IPS-18a (cell line): ENCODE measurements at regions not wholly inside any gene's neighbourhood (a gene's known extent, or its start where the extent isn't known, plus 50 kb on each side); places are given as distances from the start of the nearest gene placed in this dataset.

Experiments used
- H3K27ac ChIP-seq: one replicate; pipeline ENCODE4 v1.5.1; 2013; ENCODE audit warnings: low read length
- H3K27me3 ChIP-seq: one replicate; pipeline ENCODE4 v1.6.1; 2013; ENCODE audit warnings: mild to moderate bottlenecking, low read length; ENCODE audit not compliant: control insufficient read depth, insufficient read depth
- H3K36me3 ChIP-seq: one replicate; pipeline ENCODE4 v1.6.1; 2013; ENCODE audit warnings: low read depth, low read length; ENCODE audit not compliant: control insufficient read depth
- H3K4me1 ChIP-seq: one replicate; pipeline ENCODE4 v1.6.1; 2013; ENCODE audit warnings: low read depth, low read length; ENCODE audit not compliant: control insufficient read depth
- H3K4me3 ChIP-seq: one replicate; pipeline ENCODE4 v1.5.1; 2013; ENCODE audit warnings: low read length
- H3K9ac ChIP-seq: one replicate; pipeline ENCODE4 v1.6.1; 2013; ENCODE audit warnings: mild to moderate bottlenecking, low read length, moderate library complexity
- H3K9me3 ChIP-seq: one replicate; pipeline ENCODE4 v1.6.1; 2013; ENCODE audit warnings: low read depth, low read length; ENCODE audit not compliant: control insufficient read depth

GRCh38 chr14:81936348-81936747 lies 402.7 kb upstream of the SEL1L start:
- no peak overlapping the region for H3K27ac ChIP-seq
- peaks cover 9% of the 10 kb centered on the region for H3K4me1 ChIP-seq
- H3K9ac ChIP-seq = no peak overlapping the region
- no peaks in the 10 kb centered on the region for H3K27me3 ChIP-seq
- no peak overlapping the region for H3K4me3 ChIP-seq
- no peaks in the 10 kb centered on the region for H3K9me3 ChIP-seq
- H3K36me3 ChIP-seq = no peaks in the 10 kb centered on the region

DNA sequence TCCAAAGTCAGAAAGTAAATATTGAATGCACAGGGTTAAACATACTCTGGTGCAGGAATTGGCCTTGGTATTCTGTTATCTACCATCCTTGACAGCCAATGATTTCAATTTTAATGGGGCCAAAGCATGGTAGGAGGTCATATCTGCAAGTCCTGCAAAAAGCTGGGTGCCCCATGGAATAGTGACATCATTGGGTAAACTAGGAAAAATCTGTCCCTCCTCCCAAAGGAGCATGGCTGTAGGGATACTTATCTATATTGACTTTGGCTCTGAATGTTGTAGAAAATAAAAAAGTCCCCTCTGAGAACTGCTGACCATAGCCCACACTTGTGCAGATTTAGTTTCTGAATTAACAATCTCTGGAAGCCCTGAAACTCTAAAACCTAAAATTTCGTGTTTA lies 403.2 kb upstream of the SEL1L start:
- no peak overlapping the region for H3K4me3 ChIP-seq
- H3K9ac ChIP-seq = no peak overlapping the region
- no peaks in the 10 kb centered on the region for H3K27me3 ChIP-seq
- peaks cover 9% of the 10 kb centered on the region for H3K4me1 ChIP-seq
- no peaks in the 10 kb centered on the region for H3K36me3 ChIP-seq
- no peak overlapping the region for H3K27ac ChIP-seq
- H3K9me3 ChIP-seq = no peaks in the 10 kb centered on the region

GRCh38 chr14:81938341-81938740 lies 404.7 kb upstream of the SEL1L start:
- H3K9me3 ChIP-seq = no peaks in the 10 kb centered on the region
- no peak overlapping the region for H3K9ac ChIP-seq
- H3K4me1 ChIP-seq = peaks cover 9% of the 10 kb centered on the region
- no peak overlapping the region for H3K27ac ChIP-seq
- no peaks in the 10 kb centered on the region for H3K27me3 ChIP-seq
- no peak overlapping the region for H3K4me3 ChIP-seq
- H3K36me3 ChIP-seq = no peaks in the 10 kb centered on the region

DNA sequence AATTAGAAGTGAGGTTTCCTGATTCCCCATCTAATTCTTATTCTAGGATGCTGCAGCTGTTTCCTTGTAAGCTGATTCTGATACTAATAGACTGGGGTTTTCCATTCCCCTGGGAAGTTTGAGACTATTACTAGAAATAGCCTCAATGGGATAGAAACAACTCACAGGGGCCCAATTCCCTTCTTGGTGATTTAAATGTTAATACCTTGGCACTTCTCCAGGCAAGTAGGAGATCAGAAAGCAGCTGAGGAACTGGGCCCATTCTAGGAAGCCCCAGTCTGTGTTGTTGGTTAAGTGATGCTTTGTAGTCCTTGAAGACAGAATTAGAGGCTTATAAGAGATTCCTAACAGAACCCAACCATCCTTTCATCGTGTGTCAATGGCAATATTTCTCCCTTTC lies 407.0 kb upstream of the SEL1L start:
- Histone ChIP-seq H3K9ac (no peak overlapping the region), H3K27me3 (no peaks in the 10 kb centered on the region), H3K9me3 (no peaks in the 10 kb centered on the region), H3K36me3 (no peaks in the 10 kb centered on the region), H3K4me3 (no peak overlapping the region), H3K27ac (no peak overlapping the region), H3K4me1 (peaks cover 9% of the 10 kb centered on the region)

- Histone ChIP-seq H3K9ac (no peak overlapping the region), H3K9me3 (no peaks in the 10 kb centered on the region), H3K4me3 (no peak overlapping the region), H3K36me3 (no peaks in the 10 kb centered on the region), H3K4me1 (peaks cover 12% of the 10 kb centered on the region), H3K27me3 (no peaks in the 10 kb centered on the region), H3K27ac (no peak overlapping the region)
Observed at GRCh38 chr14:81942071-81942470, 408.4 kb upstream of the SEL1L start.

GRCh38 chr14:81946375-81946774 lies 412.7 kb upstream of the SEL1L start:
- Histone ChIP-seq H3K9me3 (no peaks in the 10 kb centered on the region), H3K4me3 (no peak overlapping the region), H3K27ac (no peak overlapping the region), H3K36me3 (no peaks in the 10 kb centered on the region), H3K9ac (no peak overlapping the region), H3K4me1 (peaks cover 2% of the 10 kb centered on the region), H3K27me3 (no peaks in the 10 kb centered on the region)

- no peak overlapping the region for H3K4me3 ChIP-seq
- H3K27ac ChIP-seq = no peak overlapping the region
- H3K9me3 ChIP-seq = no peaks in the 10 kb centered on the region
- H3K4me1 ChIP-seq = peaks cover 2% of the 10 kb centered on the region
- no peaks in the 10 kb centered on the region for H3K27me3 ChIP-seq
- H3K9ac ChIP-seq = no peak overlapping the region
- H3K36me3 ChIP-seq = no peaks in the 10 kb centered on the region
Observed at GRCh38 chr14:81946834-81947798, 413.5 kb upstream of the SEL1L start.

DNA sequence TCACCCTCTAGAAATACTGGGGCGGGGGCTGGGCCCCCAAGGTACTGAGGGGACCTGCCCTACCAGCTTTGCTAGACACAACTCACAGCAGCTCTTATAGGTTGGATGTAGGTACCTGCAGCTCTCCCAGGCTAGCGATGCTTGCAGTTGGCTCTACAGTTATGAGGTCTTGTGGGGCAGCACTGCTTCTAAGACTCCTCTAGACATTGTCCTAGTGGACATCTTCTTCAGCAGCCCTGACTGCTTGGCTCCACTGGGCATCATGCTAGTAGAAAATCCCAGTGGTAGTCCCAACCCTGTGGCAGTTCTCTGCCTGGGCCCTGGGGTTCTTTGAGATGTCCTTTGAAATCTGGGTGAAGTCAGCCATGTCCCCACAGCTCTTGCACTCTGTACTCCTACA lies 419.3 kb upstream of the SEL1L start:
- no peak overlapping the region for H3K4me3 ChIP-seq
- no peaks in the 10 kb centered on the region for H3K9me3 ChIP-seq
- no peaks in the 10 kb centered on the region for H3K4me1 ChIP-seq
- H3K9ac ChIP-seq = no peak overlapping the region
- no peaks in the 10 kb centered on the region for H3K36me3 ChIP-seq
- H3K27ac ChIP-seq = no peak overlapping the region
- no peaks in the 10 kb centered on the region for H3K27me3 ChIP-seq

- Histone ChIP-seq H3K9me3 (no peaks in the 10 kb centered on the region), H3K4me1 (no peaks in the 10 kb centered on the region), H3K4me3 (no peak overlapping the region), H3K27ac (no peak overlapping the region), H3K36me3 (no peaks in the 10 kb centered on the region), H3K27me3 (no peaks in the 10 kb centered on the region), H3K9ac (no peak overlapping the region)
Observed at GRCh38 chr14:81953419-81953818, 419.8 kb upstream of the SEL1L start.

DNA sequence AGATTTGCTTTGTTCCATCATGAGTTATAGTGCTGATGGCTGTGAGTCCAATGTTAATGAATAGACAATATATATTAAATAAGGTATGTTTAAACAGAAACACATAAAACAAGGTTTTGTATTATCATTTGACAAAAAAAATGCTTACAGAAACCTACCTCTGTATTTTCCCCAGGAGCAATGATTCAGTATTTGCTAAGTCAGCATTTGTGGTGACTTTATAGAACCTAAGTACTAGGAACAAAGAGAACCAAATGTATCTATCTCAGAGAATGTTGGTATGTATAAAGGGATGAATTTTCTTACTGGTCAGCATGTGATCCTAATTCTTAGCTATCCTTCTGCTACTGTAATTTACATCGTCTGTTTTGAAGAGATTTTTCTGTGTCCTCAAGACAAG lies 421.5 kb upstream of the SEL1L start:
- Histone ChIP-seq H3K9ac (no peak overlapping the region), H3K36me3 (no peaks in the 10 kb centered on the region), H3K9me3 (no peaks in the 10 kb centered on the region), H3K4me1 (no peaks in the 10 kb centered on the region), H3K27me3 (no peaks in the 10 kb centered on the region), H3K4me3 (no peak overlapping the region), H3K27ac (no peak overlapping the region)

DNA sequence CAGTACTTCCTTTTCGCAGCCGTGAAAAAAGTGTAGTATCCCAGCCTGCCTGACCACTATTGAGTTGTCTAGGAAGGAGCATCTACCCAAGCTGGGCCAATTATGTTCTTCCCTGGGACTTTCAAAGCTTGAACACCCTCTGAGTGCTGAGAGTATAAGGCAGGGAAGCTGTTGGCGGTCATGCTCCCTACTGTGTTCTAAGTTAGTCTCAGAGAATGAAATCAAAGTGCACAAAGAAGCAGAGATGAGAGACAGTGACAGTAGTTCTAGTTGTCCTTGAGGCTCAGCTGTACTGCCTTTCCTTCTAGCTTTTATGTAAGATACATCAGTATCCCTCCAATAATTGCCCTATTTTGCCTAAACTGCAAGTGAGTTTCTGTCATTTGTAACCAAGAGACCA lies 427.1 kb upstream of the SEL1L start:
- Histone ChIP-seq H3K27me3 (no peaks in the 10 kb centered on the region), H3K4me1 (no peaks in the 10 kb centered on the region)

GRCh38 chr14:81963846-81964245 lies 430.2 kb upstream of the SEL1L start:
- Histone ChIP-seq H3K4me1 (no peaks in the 10 kb centered on the region), H3K4me3 (no peak overlapping the region), H3K9ac (no peak overlapping the region), H3K27ac (no peak overlapping the region), H3K36me3 (no peaks in the 10 kb centered on the region), H3K27me3 (no peaks in the 10 kb centered on the region), H3K9me3 (no peaks in the 10 kb centered on the region)

More for the DNA sequence above, 427.1 kb upstream of the SEL1L start:
- no peak overlapping the region for H3K4me3 ChIP-seq
- H3K27ac ChIP-seq = no peak overlapping the region
- no peak overlapping the region for H3K9ac ChIP-seq
- no peaks in the 10 kb centered on the region for H3K9me3 ChIP-seq
- no peaks in the 10 kb centered on the region for H3K36me3 ChIP-seq
